Adipocyte (in vitro differentiated cells): ENCODE measurements at regions not wholly inside any gene's neighbourhood (a gene's known extent, or its start where the extent isn't known, plus 50 kb on each side); places are given as distances from the start of the nearest gene placed in this dataset.
A peak's percentile ranks its signal among the peaks of the same experiment; 100 is the strongest.
"Not testable (repeated sequence)": the region's sequence is repeated elsewhere in the genome, so short reads cannot be mapped to it uniquely, and the experiment has no call there.

Experiments
- DNase-seq: peaks from one replicate; pipeline ENCODE4 v3.0.0-alpha.2; 2015; ENCODE audit warnings: low read depth
- H3K27me3 ChIP-seq: replicated peaks from 2 replicates; pipeline ENCODE4 v1.7.0; 2013; ENCODE audit warnings: mild to moderate bottlenecking, low read length, moderate library complexity; ENCODE audit not compliant: control insufficient read depth, insufficient read depth
- H3K36me3 ChIP-seq: 2 replicates; pipeline ENCODE4 v1.7.0; 2013; ENCODE audit warnings: low read length, mild to moderate bottlenecking, moderate library complexity; ENCODE audit not compliant: control insufficient read depth, insufficient read depth, severe bottlenecking
- H3K4me1 ChIP-seq: 2 replicates; pipeline ENCODE4 v1.7.0; 2013; ENCODE audit warnings: mild to moderate bottlenecking, low read length, moderate library complexity; ENCODE audit not compliant: control insufficient read depth, insufficient read depth
- H3K4me3 ChIP-seq: 2 replicates; pipeline ENCODE4 v1.7.0; 2013; ENCODE audit warnings: mild to moderate bottlenecking, low read length, moderate library complexity
- H3K9ac ChIP-seq: 2 replicates; pipeline ENCODE4 v1.7.0; 2013; ENCODE audit warnings: mild to moderate bottlenecking, low read length, moderate library complexity
- H3K9me3 ChIP-seq: 2 replicates; pipeline ENCODE4 v1.7.0; 2013; ENCODE audit warnings: mild to moderate bottlenecking, low read length, moderate library complexity; ENCODE audit not compliant: control insufficient read depth

DNA sequence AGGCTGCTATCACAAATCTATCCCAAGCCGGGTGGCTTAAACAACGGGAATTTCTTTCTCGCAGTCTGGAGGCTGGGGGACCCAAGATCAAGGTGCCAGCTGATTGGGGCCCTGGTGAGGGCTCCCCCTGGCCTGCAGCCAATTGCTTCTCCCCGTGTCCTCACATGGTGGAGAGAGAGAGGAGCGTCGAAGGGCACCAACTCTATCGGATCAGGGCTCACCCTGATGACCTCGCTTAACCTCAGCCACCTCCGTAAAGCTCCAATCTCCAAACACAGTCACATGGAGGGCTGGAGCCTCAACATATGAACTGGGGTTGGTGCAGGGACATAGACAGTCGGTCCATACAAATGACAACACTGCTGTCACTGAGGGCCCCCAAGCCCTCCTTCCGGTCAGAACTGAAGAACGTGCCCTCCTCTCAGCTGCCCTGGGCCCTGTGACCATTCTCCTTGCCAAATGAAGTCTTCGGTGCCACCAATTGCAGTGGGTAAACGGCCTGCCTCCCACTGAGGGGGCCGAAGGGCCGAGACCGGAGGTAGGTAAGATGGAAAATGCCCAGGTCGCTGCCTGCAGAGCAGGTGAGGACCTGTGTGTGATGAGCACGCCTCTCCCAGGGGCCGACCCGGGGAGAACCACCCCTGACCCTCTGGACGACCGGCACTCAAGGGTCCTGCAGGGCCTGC lies 211.0 kb downstream of the TOMM20 start:
- peaks cover 53% of the 10 kb centered on the region for H3K4me1 ChIP-seq
- H3K9me3 ChIP-seq: no peaks in the 10 kb centered on the region
- H3K27me3 ChIP-seq: no peaks in the 10 kb centered on the region
- no peaks in the 10 kb centered on the region for H3K36me3 ChIP-seq
- no peak overlapping the region for H3K4me3 ChIP-seq
- H3K9ac ChIP-seq: no peak overlapping the region
- DNase-seq: no peak

DNA sequence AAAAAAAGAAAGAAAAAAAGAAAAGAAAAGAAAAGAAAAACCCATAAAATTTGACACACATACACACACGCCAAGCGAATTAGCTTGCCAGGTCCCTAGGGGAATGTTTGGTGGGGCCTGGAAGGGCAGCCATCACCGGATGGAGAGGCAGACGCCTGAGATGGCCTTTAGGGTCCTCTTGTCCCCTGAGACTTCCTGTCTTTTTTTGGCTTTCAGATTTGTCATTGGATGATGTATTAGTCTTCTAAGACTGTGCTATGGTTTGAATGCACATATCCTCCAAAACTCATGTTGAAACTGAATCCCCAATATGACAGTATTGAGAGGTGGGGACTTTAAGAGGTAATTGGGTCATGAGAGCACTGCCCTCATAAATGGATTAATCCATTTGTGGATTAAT lies 211.8 kb downstream of the TOMM20 start:
- Histone ChIP-seq H3K9ac (no peak overlapping the region), H3K9me3 (no peaks in the 10 kb centered on the region), H3K36me3 (no peaks in the 10 kb centered on the region), H3K27me3 (no peaks in the 10 kb centered on the region), H3K4me3 (no peak overlapping the region), H3K4me1 (peaks cover 52% of the 10 kb centered on the region)
- DNase-seq: no peak

DNA sequence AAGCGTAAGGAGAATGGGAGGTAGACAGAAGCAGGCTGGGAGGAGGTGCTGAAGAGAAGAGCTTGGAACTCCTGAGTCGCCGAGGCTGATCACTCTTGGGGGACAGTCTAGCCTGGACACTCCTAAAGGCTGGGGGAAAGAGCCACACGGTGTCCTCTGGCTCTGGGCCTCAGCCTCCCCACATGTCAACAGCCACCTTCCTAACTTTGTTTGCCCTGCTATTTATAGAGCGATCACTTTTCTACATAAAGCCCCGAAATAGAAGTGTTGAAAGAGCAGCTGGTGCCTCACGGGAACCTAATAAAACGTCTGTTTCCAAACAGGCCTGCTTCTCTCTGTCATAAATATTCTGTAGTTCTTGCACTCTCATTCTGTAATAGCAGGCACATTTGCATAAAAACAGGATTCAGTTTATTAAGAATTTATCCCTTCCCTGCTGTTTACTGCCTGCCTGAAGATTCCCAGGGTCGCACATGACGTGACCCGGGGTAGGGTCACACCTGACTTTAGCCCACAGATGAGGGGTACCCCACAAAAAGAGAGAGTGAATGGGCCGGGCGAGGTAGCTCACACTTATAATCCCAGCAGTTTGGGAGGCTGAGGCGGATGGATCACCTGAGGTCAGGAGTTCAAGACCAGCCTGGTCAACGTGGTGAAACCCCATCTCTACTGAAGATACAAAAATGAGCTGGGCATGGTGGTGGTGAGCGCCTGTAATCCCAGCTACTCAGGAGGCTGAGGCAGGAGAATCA lies 212.5 kb downstream of the TOMM20 start:
- Histone ChIP-seq H3K4me1 (peaks cover 44% of the 10 kb centered on the region), H3K27me3 (no peaks in the 10 kb centered on the region), H3K4me3 (no peak overlapping the region), H3K9ac (peak overlapping the region; percentile 37), H3K36me3 (no peaks in the 10 kb centered on the region), H3K9me3 (no peaks in the 10 kb centered on the region)
- no peak for DNase-seq

DNA sequence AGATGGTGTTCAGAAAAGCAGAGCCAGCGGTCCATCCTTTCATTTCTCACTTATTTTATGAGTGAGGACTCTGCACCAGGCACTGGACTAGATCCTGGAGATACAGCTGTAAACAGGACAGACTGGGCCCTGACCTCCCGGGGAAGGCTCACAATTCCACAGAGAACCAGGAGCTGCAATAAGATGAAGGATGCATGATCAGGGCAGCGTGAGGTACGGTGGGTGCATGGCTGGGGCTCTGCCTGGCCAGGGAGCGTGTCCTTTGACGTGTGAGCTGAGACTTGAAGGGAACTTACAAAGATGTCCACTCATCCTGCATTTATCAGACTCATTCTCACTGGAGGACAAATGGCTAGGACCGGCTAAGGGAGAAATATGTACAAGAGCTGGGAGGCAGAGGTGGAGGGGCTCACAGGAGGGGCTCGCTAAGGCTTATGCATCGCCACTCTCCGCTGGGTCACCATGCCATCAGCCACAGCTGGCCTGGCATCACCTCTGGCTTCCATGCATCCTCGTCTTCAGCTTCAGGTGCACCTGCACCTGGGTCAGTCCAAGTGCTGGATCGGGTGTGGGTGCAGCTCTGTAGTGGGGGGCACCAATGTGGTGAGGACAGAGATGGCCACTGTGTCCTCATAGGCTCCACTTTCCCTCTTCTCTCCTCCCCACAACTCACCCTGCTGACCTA lies 213.9 kb downstream of the TOMM20 start:
- no peaks in the 10 kb centered on the region for H3K36me3 ChIP-seq
- no peak for DNase-seq
- H3K9me3 ChIP-seq: no peaks in the 10 kb centered on the region
- H3K4me3 ChIP-seq: no peak overlapping the region
- H3K27me3 ChIP-seq: no peaks in the 10 kb centered on the region
- no peak overlapping the region for H3K9ac ChIP-seq
- H3K4me1 ChIP-seq: peaks cover 31% of the 10 kb centered on the region

DNA sequence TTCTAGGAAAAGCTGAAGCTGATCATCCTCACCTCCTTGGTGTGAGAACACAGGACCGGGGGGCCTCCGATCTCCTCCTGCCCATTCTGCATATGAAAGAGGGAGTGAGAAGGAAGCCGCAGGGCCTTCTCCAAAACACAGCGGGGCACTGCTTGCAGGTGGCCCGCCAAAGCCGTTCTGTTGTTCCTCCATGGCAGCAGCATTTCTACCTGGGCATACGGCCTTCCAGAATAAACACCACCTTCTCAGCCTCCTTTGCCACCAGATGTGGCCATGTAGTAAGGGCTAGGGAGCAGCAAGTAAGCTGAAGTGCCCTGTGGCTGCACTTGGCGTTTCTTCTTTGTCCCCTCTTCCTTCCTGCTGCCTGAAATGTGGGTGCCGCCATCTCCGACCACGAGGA lies 214.9 kb downstream of the TOMM20 start:
- Histone ChIP-seq H3K4me1 (peaks cover 23% of the 10 kb centered on the region), H3K36me3 (no peaks in the 10 kb centered on the region), H3K9ac (no peak overlapping the region), H3K4me3 (no peak overlapping the region), H3K27me3 (no peaks in the 10 kb centered on the region), H3K9me3 (no peaks in the 10 kb centered on the region)
- no peak for DNase-seq

DNA sequence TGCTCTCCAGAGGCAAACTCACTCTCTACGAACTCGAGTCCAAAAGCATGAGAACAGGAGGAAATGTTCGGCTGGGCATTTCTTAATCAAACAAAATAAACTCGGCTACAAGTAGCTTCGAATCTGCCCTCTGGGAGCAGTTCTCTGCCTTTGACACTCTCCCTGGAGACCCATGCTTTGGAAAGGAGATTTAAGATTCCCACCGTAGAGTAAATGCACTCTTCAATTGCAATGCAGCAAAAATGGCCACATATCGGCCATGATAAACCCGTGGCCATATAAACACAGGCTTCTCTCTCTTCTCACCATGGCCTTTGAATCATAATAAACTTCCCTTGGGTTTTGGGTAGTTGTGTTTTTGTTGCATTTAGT lies 215.4 kb downstream of the TOMM20 start:
- no peak for DNase-seq
- peaks cover 23% of the 10 kb centered on the region for H3K4me1 ChIP-seq
- H3K4me3 ChIP-seq: no peak overlapping the region
- H3K9me3 ChIP-seq: no peaks in the 10 kb centered on the region
- no peak overlapping the region for H3K9ac ChIP-seq
- no peaks in the 10 kb centered on the region for H3K27me3 ChIP-seq
- no peaks in the 10 kb centered on the region for H3K36me3 ChIP-seq

DNA sequence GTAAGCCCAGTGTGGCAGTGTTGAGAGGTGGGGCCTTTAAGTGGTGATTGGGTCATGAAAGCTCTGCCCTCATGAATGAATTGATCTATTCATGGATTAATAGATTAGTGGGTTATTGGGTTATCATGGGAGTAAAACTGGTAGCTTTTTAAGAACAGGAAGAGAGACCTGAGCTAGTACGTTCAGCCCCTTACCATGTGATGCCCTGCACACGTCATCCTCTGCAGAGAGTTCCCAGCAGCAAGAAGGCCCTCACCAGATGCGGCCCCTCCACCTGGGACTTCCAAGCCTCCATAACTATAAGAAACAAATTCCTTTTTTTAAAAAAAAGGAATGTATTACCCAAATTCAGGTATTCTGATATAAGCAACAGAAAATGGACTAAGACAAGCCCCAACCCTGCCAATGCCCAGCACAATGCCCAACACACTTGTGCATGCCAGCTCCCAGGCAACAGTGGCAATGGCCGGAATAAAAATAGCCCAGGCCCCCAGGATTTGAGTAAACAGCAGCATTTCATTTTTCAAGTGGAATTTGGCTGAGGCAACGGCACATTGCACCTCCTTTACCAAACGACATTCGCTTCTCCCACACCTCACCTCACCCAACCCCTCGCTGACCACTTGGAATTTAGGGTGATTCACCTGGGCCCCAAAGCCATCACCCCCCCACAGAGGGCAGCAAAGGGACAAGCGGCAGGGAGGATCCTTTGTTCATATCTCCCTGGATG lies 215.9 kb downstream of the TOMM20 start:
- peaks cover 25% of the 10 kb centered on the region for H3K4me1 ChIP-seq
- H3K9ac ChIP-seq: no peak overlapping the region
- no peak overlapping the region for H3K4me3 ChIP-seq
- H3K9me3 ChIP-seq: no peaks in the 10 kb centered on the region
- DNase-seq: no peak
- no peaks in the 10 kb centered on the region for H3K36me3 ChIP-seq
- H3K27me3 ChIP-seq: no peaks in the 10 kb centered on the region

DNA sequence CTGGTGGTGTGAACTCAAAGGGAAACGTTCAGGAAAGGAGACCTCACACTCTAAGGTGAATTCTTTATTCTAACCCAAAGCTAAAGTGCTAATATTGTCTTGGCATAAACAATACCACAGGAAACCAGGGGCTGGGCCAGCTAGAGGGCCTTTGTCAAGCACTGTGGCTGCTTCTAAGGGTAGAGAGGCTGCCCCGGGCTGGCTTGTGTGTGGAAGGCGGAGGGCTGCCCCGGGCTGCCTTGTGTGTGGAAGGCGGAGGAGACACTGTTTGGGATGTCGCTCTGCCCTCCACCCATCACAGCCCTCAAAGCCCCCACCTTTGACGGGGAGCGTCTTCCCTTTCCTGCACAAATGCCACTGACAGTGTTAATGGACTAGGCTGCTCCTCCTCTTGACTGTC lies 216.8 kb downstream of the TOMM20 start:
- Histone ChIP-seq H3K36me3 (no peaks in the 10 kb centered on the region), H3K9me3 (no peaks in the 10 kb centered on the region), H3K9ac (no peak overlapping the region), H3K27me3 (no peaks in the 10 kb centered on the region), H3K4me3 (no peak overlapping the region), H3K4me1 (peaks cover 31% of the 10 kb centered on the region)
- no peak for DNase-seq

DNA sequence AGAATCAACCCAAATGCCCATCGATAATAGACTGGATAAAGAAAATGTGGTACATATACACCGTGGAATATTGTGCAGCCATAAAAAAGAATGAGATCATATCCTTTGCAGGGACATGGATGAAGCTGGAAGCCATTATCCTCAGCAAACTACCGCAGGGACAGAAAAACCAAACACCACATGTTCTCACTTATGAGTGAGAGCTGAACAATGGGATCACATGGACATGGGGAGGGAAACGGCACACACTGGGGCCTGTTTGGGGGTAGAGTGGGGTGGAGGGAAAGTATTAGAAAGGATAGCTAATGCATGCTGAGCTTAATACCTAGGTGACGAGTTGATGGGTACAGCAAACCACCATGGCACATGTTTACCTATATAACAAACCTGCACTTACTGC lies 217.5 kb downstream of the TOMM20 start:
- peaks cover 26% of the 10 kb centered on the region for H3K4me1 ChIP-seq
- H3K4me3 ChIP-seq, H3K9me3 ChIP-seq, H3K9ac ChIP-seq, H3K36me3 ChIP-seq, DNase-seq, H3K27me3 ChIP-seq: not testable (repeated sequence)

DNA sequence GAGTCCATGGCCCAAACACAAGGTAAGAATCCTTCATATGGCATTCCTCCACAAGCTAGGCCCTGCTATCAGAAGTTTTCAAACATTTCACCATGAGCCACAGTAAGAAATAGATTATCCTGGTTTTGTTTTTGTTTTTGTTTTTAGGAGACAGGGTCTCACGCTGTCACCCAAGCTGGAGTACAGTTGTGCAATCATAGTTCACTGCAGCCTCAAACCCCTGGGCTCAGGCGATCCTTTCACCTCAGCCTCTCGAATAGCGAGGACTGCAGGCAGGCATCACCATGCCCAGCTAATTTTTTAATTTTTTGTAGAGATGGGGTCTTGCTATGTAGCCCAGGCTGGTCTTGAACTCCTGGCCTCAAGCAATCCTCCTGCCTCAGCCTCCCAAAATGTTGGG lies 218.8 kb downstream of the TOMM20 start:
- Histone ChIP-seq H3K27me3 (no peaks in the 10 kb centered on the region), H3K9me3 (no peaks in the 10 kb centered on the region), H3K9ac (no peak overlapping the region), H3K36me3 (no peaks in the 10 kb centered on the region), H3K4me3 (no peak overlapping the region), H3K4me1 (peaks cover 19% of the 10 kb centered on the region)
- no peak for DNase-seq

DNA sequence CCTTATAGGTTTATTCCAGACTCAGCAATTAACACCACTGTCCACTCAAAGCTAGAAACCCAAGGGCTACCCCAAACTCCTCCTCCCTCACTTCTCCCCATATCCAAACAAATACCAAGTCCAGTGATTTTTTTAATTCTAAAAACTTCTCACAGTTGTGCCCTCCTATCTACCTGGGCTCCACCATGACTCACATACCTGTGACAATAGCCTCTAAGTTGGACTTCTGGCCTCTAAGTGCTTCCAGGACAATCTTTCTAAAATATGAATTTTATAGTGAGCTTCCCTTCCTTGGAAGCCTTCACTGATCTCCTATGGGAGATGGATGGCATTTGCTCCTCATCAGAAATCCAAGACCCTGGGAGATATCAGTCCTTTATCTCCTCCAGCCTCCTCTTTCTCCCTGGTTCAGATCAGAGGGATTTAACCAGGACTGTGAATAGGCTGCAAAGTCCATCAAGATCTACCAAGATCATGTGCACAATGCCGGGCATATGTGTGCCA lies 219.3 kb downstream of the TOMM20 start:
- DNase-seq: no peak
- no peak overlapping the region for H3K9ac ChIP-seq
- peaks cover 19% of the 10 kb centered on the region for H3K4me1 ChIP-seq
- H3K9me3 ChIP-seq: no peaks in the 10 kb centered on the region
- no peaks in the 10 kb centered on the region for H3K27me3 ChIP-seq
- H3K36me3 ChIP-seq: no peaks in the 10 kb centered on the region
- no peak overlapping the region for H3K4me3 ChIP-seq
